H9 (cell line): ENCODE measurements at regions not wholly inside any gene's neighbourhood (a gene's known extent, or its start where the extent isn't known, plus 50 kb on each side); places are given as distances from the start of the nearest gene placed in this dataset.
"Not testable (repeated sequence)": the region's sequence is repeated elsewhere in the genome, so short reads cannot be mapped to it uniquely, and the experiment has no call there.

ENCODE experiments used
- DNase-seq: peaks from one replicate; pipeline ENCODE4 v3.0.0-alpha.2; 2017
- H2AFZ ChIP-seq: one replicate; pipeline ENCODE4 v1.6.1; 2013; ENCODE audit warnings: mild to moderate bottlenecking, low read length, control low read depth, moderate library complexity
- H2AK5ac ChIP-seq: 2 replicates; pipeline ENCODE4 v1.6.1; 2013; ENCODE audit warnings: low read length, control low read depth, mixed read lengths; ENCODE audit not compliant: insufficient read length
- H2BK120ac ChIP-seq: one replicate; pipeline ENCODE4 v1.6.1; 2013; ENCODE audit warnings: low read depth, mild to moderate bottlenecking, low read length, control low read depth, inconsistent platforms; ENCODE audit not compliant: poor library complexity, severe bottlenecking
- H2BK12ac ChIP-seq: 2 replicates; pipeline ENCODE4 v1.6.1; 2013; ENCODE audit warnings: low read length, control low read depth, mixed read lengths, low read depth; ENCODE audit not compliant: insufficient read length
- H2BK15ac ChIP-seq: 2 replicates; pipeline ENCODE4 v1.6.1; 2013; ENCODE audit warnings: low read depth, low read length, control low read depth
- H2BK20ac ChIP-seq: one replicate; pipeline ENCODE4 v1.6.1; 2013; ENCODE audit warnings: low read depth, mild to moderate bottlenecking, low read length, control low read depth, inconsistent platforms; ENCODE audit not compliant: poor library complexity, severe bottlenecking
- H2BK5ac ChIP-seq: 2 replicates; pipeline ENCODE4 v1.6.1; 2013; ENCODE audit warnings: low read length, control low read depth, mixed read lengths; ENCODE audit not compliant: insufficient read length
- H3K14ac ChIP-seq: 2 replicates; pipeline ENCODE4 v1.6.1; 2013; ENCODE audit warnings: low read length, control low read depth; ENCODE audit not compliant: insufficient read depth
- H3K18ac ChIP-seq: 2 replicates; pipeline ENCODE4 v1.6.1; 2013; ENCODE audit warnings: low read depth, mild to moderate bottlenecking, mixed read lengths, low read length, control low read depth; ENCODE audit not compliant: insufficient read length
- H3K23ac ChIP-seq: 2 replicates; pipeline ENCODE4 v1.6.1; 2013; ENCODE audit warnings: low read length, control low read depth, mixed read lengths, low read depth; ENCODE audit not compliant: insufficient read length
- H3K23me2 ChIP-seq: 2 replicates; pipeline ENCODE4 v1.6.1; 2013; ENCODE audit warnings: low read depth, mild to moderate bottlenecking, mixed read lengths, low read length, control low read depth; ENCODE audit not compliant: insufficient read length, poor library complexity, severe bottlenecking
- H3K27ac ChIP-seq: 2 replicates; pipeline ENCODE4 v1.5.1; 2013; ENCODE audit warnings: low read length, control low read depth, mixed read lengths, low read depth; ENCODE audit not compliant: insufficient read length
- H3K27me3 ChIP-seq: 2 replicates; pipeline ENCODE4 v1.6.1; 2013; ENCODE audit warnings: low read length, control low read depth, inconsistent platforms; ENCODE audit not compliant: insufficient read depth
- H3K4ac ChIP-seq: 2 replicates; pipeline ENCODE4 v1.6.1; 2013; ENCODE audit warnings: low read depth, mild to moderate bottlenecking, control low read depth, inconsistent platforms, low read length, moderate library complexity
- H3K4me1 ChIP-seq: 2 replicates; pipeline ENCODE4 v1.6.1; 2013; ENCODE audit warnings: low read length, control low read depth, inconsistent platforms; ENCODE audit not compliant: insufficient read depth
- H3K4me2 ChIP-seq: 2 replicates; pipeline ENCODE4 v1.6.1; 2013; ENCODE audit warnings: low read length, control low read depth, mixed read lengths; ENCODE audit not compliant: insufficient read length, insufficient read depth
- H3K56ac ChIP-seq: 2 replicates; pipeline ENCODE4 v1.6.1; 2013; ENCODE audit warnings: low read depth, mild to moderate bottlenecking, mixed read lengths, low read length, control low read depth; ENCODE audit not compliant: insufficient read length
- H3K79me1 ChIP-seq: 2 replicates; pipeline ENCODE4 v1.6.1; 2013; ENCODE audit warnings: low read depth, mild to moderate bottlenecking, moderate library complexity, low read length, control low read depth, inconsistent platforms; ENCODE audit not compliant: insufficient read depth, poor library complexity, severe bottlenecking
- H3K79me2 ChIP-seq: 2 replicates; pipeline ENCODE4 v1.6.1; 2013; ENCODE audit warnings: low read length, control low read depth, inconsistent platforms; ENCODE audit not compliant: insufficient read depth
- H3K9ac ChIP-seq: 2 replicates; pipeline ENCODE4 v1.6.1; 2013; ENCODE audit warnings: low read length, control low read depth, mixed read lengths; ENCODE audit not compliant: insufficient read length; ENCODE audit errors: extremely low read depth
- H3K9me3 ChIP-seq: one replicate; pipeline ENCODE4 v1.6.1; 2013; ENCODE audit warnings: low read depth, low read length, inconsistent platforms; ENCODE audit not compliant: control insufficient read depth
- H3T11ph ChIP-seq: one replicate; pipeline ENCODE4 v1.6.1; 2013; ENCODE audit warnings: mild to moderate bottlenecking, low read length, control low read depth, inconsistent platforms
- H4K20me1 ChIP-seq: one replicate; pipeline ENCODE4 v1.6.1; 2013; ENCODE audit not compliant: control insufficient read depth, insufficient read length, insufficient read depth
- H4K5ac ChIP-seq: 2 replicates; pipeline ENCODE4 v1.6.1; 2013; ENCODE audit warnings: low read depth, mild to moderate bottlenecking, mixed read lengths, low read length, control low read depth; ENCODE audit not compliant: insufficient read length
- H4K8ac ChIP-seq: replicated peaks from 2 replicates; pipeline ENCODE4 v1.6.1; 2013; ENCODE audit warnings: low read length, control low read depth, mixed read lengths, low read depth; ENCODE audit not compliant: insufficient read length
- H4K91ac ChIP-seq: 2 replicates; pipeline ENCODE4 v1.6.1; 2013; ENCODE audit warnings: low read depth, mild to moderate bottlenecking, moderate library complexity, mixed read lengths, low read length, control low read depth; ENCODE audit not compliant: insufficient read length
- H3K27ac Mint-ChIP-seq, 3 experiments: 2 replicates in 2 of 3; 3 replicates in 1 of 3; pipeline ENCODE4 v1.8.0; 2020 to 2021; ENCODE audit warnings: mixed read lengths in 3 of 3, mild to moderate bottlenecking in 1 of 3, moderate library complexity in 1 of 3
- H3K27me3 Mint-ChIP-seq: 2 replicates; pipeline ENCODE4 v1.8.0; 2021; ENCODE audit warnings: low read depth, mild to moderate bottlenecking, moderate library complexity, mixed read lengths
- H3K36me3 Mint-ChIP-seq, 3 experiments: 2 replicates in 2 of 3; 3 replicates in 1 of 3; pipeline ENCODE4 v1.8.0; 2020 to 2021; ENCODE audit warnings: low read depth in 3 of 3, mixed read lengths in 3 of 3; ENCODE audit not compliant: insufficient read depth in 1 of 3
- H3K4me1 Mint-ChIP-seq, 2 experiments: 2 replicates each; pipeline ENCODE4 v1.8.0; 2020; ENCODE audit warnings: mixed read lengths in 2 of 2
- H3K4me3 Mint-ChIP-seq, 2 experiments: 2 replicates in 1 of 2; 3 replicates in 1 of 2; pipeline ENCODE4 v1.8.0; 2020 to 2021; ENCODE audit warnings: mild to moderate bottlenecking in 2 of 2, mixed read lengths in 2 of 2, moderate library complexity in 1 of 2
- H3K9me3 Mint-ChIP-seq, 2 experiments: 2 replicates in 1 of 2; 3 replicates in 1 of 2; pipeline ENCODE4 v1.8.0; 2020; ENCODE audit warnings: mild to moderate bottlenecking in 2 of 2, mixed read lengths in 2 of 2, moderate library complexity in 1 of 2
- WGBS: extraction: QIAGEN DNeasy Blood & Tissue Kit; methylation state at CpG from one replicate; pipeline ENCODE4 v1.1.7; 2013; ENCODE audit warnings: missing lambda C conversion rate, low lambda C conversion rate, mixed read lengths; ENCODE audit not compliant: insufficient read length; ENCODE audit errors: extremely low coverage; 5-methylcytosine and 5-hydroxymethylcytosine counted together

- not testable (repeated sequence) for H3K4me1 Mint-ChIP-seq, H4K5ac ChIP-seq, H3K9ac ChIP-seq, H3K9me3 ChIP-seq, H3K27ac ChIP-seq, H3K79me2 ChIP-seq, H3K14ac ChIP-seq, H3K56ac ChIP-seq, H2AFZ ChIP-seq, H3K27ac Mint-ChIP-seq, H3K4ac ChIP-seq, H4K8ac ChIP-seq, H2AK5ac ChIP-seq, H3K23me2 ChIP-seq, H3T11ph ChIP-seq, H3K18ac ChIP-seq, H2BK15ac ChIP-seq, H4K91ac ChIP-seq, H3K36me3 Mint-ChIP-seq, H4K20me1 ChIP-seq, H3K4me3 Mint-ChIP-seq, H3K23ac ChIP-seq, H3K4me2 ChIP-seq, H2BK5ac ChIP-seq, H2BK12ac ChIP-seq, H3K79me1 ChIP-seq, H2BK120ac ChIP-seq, H2BK20ac ChIP-seq, H3K4me1 ChIP-seq, H3K9me3 Mint-ChIP-seq, H3K27me3 ChIP-seq
- WGBS = no CpG with 5 or more reads among the region's 11 CpGs
- peak; percentile 4 for DNase-seq
- peaks cover 38% of the 10 kb centered on the region for H3K27me3 Mint-ChIP-seq
Observed at GRCh38 chr15:84395384-84395783, 159.8 kb downstream of the GOLGA6L4 start.

DNA sequence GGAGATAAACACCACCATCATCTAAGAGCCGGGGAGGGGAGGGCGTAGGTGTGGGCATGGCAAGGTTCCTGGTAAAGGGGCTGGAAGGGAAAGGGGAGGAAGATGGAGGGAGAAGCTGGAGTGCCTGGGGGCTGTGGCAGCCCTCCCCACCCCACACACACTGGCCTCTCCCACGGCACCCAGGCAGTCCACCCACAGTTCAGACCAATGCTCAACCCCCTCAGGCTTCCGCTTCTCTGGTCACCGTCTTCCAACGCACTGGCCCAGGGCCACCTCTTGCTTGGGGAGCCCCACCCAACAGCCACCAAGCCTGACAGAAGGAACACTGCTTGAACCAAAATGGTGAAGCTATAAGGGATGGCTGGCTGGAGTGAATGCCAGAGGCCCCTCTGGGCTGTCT lies 160.3 kb downstream of the GOLGA6L4 start:
- H3K14ac ChIP-seq, H4K20me1 ChIP-seq, H3K4ac ChIP-seq, H4K5ac ChIP-seq, H2BK12ac ChIP-seq, H3K27ac Mint-ChIP-seq, H2BK15ac ChIP-seq, H4K91ac ChIP-seq, H3K9me3 Mint-ChIP-seq, H3K4me3 Mint-ChIP-seq, H4K8ac ChIP-seq, H3K79me2 ChIP-seq, H3K27ac ChIP-seq, H3K4me1 ChIP-seq, H3K36me3 Mint-ChIP-seq, H3K23ac ChIP-seq, H3K4me2 ChIP-seq, H2AFZ ChIP-seq, H3K27me3 ChIP-seq, H3T11ph ChIP-seq, H2AK5ac ChIP-seq, H3K4me1 Mint-ChIP-seq, H3K23me2 ChIP-seq, H2BK20ac ChIP-seq, H3K9me3 ChIP-seq, H3K79me1 ChIP-seq, H3K56ac ChIP-seq, H3K9ac ChIP-seq, H3K18ac ChIP-seq, H2BK5ac ChIP-seq, H2BK120ac ChIP-seq: not testable (repeated sequence)
- no CpG with 5 or more reads among the region's 6 CpGs for WGBS
- peaks cover 38% of the 10 kb centered on the region for H3K27me3 Mint-ChIP-seq
- DNase-seq = peak; percentile 2
